H9 (cell line): ENCODE measurements at regions not wholly inside any gene's neighbourhood (a gene's known extent, or its start where the extent isn't known, plus 50 kb on each side); places are given as distances from the start of the nearest gene placed in this dataset.

Experiments
- DNase-seq: peaks from one replicate; pipeline ENCODE4 v3.0.0-alpha.2; 2017
- H2AFZ ChIP-seq: one replicate; pipeline ENCODE4 v1.6.1; 2013; ENCODE audit warnings: mild to moderate bottlenecking, low read length, control low read depth, moderate library complexity
- H2AK5ac ChIP-seq: 2 replicates; pipeline ENCODE4 v1.6.1; 2013; ENCODE audit warnings: low read length, control low read depth, mixed read lengths; ENCODE audit not compliant: insufficient read length
- H2BK120ac ChIP-seq: one replicate; pipeline ENCODE4 v1.6.1; 2013; ENCODE audit warnings: low read depth, mild to moderate bottlenecking, low read length, control low read depth, inconsistent platforms; ENCODE audit not compliant: poor library complexity, severe bottlenecking
- H2BK12ac ChIP-seq: 2 replicates; pipeline ENCODE4 v1.6.1; 2013; ENCODE audit warnings: low read length, control low read depth, mixed read lengths, low read depth; ENCODE audit not compliant: insufficient read length
- H2BK15ac ChIP-seq: 2 replicates; pipeline ENCODE4 v1.6.1; 2013; ENCODE audit warnings: low read depth, low read length, control low read depth
- H2BK20ac ChIP-seq: one replicate; pipeline ENCODE4 v1.6.1; 2013; ENCODE audit warnings: low read depth, mild to moderate bottlenecking, low read length, control low read depth, inconsistent platforms; ENCODE audit not compliant: poor library complexity, severe bottlenecking
- H2BK5ac ChIP-seq: 2 replicates; pipeline ENCODE4 v1.6.1; 2013; ENCODE audit warnings: low read length, control low read depth, mixed read lengths; ENCODE audit not compliant: insufficient read length
- H3K14ac ChIP-seq: 2 replicates; pipeline ENCODE4 v1.6.1; 2013; ENCODE audit warnings: low read length, control low read depth; ENCODE audit not compliant: insufficient read depth
- H3K18ac ChIP-seq: 2 replicates; pipeline ENCODE4 v1.6.1; 2013; ENCODE audit warnings: low read depth, mild to moderate bottlenecking, mixed read lengths, low read length, control low read depth; ENCODE audit not compliant: insufficient read length
- H3K23ac ChIP-seq: 2 replicates; pipeline ENCODE4 v1.6.1; 2013; ENCODE audit warnings: low read length, control low read depth, mixed read lengths, low read depth; ENCODE audit not compliant: insufficient read length
- H3K23me2 ChIP-seq: 2 replicates; pipeline ENCODE4 v1.6.1; 2013; ENCODE audit warnings: low read depth, mild to moderate bottlenecking, mixed read lengths, low read length, control low read depth; ENCODE audit not compliant: insufficient read length, poor library complexity, severe bottlenecking
- H3K27ac ChIP-seq: 2 replicates; pipeline ENCODE4 v1.5.1; 2013; ENCODE audit warnings: low read length, control low read depth, mixed read lengths, low read depth; ENCODE audit not compliant: insufficient read length
- H3K27me3 ChIP-seq: 2 replicates; pipeline ENCODE4 v1.6.1; 2013; ENCODE audit warnings: low read length, control low read depth, inconsistent platforms; ENCODE audit not compliant: insufficient read depth
- H3K4ac ChIP-seq: 2 replicates; pipeline ENCODE4 v1.6.1; 2013; ENCODE audit warnings: low read depth, mild to moderate bottlenecking, control low read depth, inconsistent platforms, low read length, moderate library complexity
- H3K4me1 ChIP-seq: 2 replicates; pipeline ENCODE4 v1.6.1; 2013; ENCODE audit warnings: low read length, control low read depth, inconsistent platforms; ENCODE audit not compliant: insufficient read depth
- H3K4me2 ChIP-seq: 2 replicates; pipeline ENCODE4 v1.6.1; 2013; ENCODE audit warnings: low read length, control low read depth, mixed read lengths; ENCODE audit not compliant: insufficient read length, insufficient read depth
- H3K56ac ChIP-seq: 2 replicates; pipeline ENCODE4 v1.6.1; 2013; ENCODE audit warnings: low read depth, mild to moderate bottlenecking, mixed read lengths, low read length, control low read depth; ENCODE audit not compliant: insufficient read length
- H3K79me1 ChIP-seq: 2 replicates; pipeline ENCODE4 v1.6.1; 2013; ENCODE audit warnings: low read depth, mild to moderate bottlenecking, moderate library complexity, low read length, control low read depth, inconsistent platforms; ENCODE audit not compliant: insufficient read depth, poor library complexity, severe bottlenecking
- H3K79me2 ChIP-seq: 2 replicates; pipeline ENCODE4 v1.6.1; 2013; ENCODE audit warnings: low read length, control low read depth, inconsistent platforms; ENCODE audit not compliant: insufficient read depth
- H3K9ac ChIP-seq: 2 replicates; pipeline ENCODE4 v1.6.1; 2013; ENCODE audit warnings: low read length, control low read depth, mixed read lengths; ENCODE audit not compliant: insufficient read length; ENCODE audit errors: extremely low read depth
- H3K9me3 ChIP-seq: one replicate; pipeline ENCODE4 v1.6.1; 2013; ENCODE audit warnings: low read depth, low read length, inconsistent platforms; ENCODE audit not compliant: control insufficient read depth
- H3T11ph ChIP-seq: one replicate; pipeline ENCODE4 v1.6.1; 2013; ENCODE audit warnings: mild to moderate bottlenecking, low read length, control low read depth, inconsistent platforms
- H4K20me1 ChIP-seq: one replicate; pipeline ENCODE4 v1.6.1; 2013; ENCODE audit not compliant: control insufficient read depth, insufficient read length, insufficient read depth
- H4K5ac ChIP-seq: 2 replicates; pipeline ENCODE4 v1.6.1; 2013; ENCODE audit warnings: low read depth, mild to moderate bottlenecking, mixed read lengths, low read length, control low read depth; ENCODE audit not compliant: insufficient read length
- H4K8ac ChIP-seq: replicated peaks from 2 replicates; pipeline ENCODE4 v1.6.1; 2013; ENCODE audit warnings: low read length, control low read depth, mixed read lengths, low read depth; ENCODE audit not compliant: insufficient read length
- H4K91ac ChIP-seq: 2 replicates; pipeline ENCODE4 v1.6.1; 2013; ENCODE audit warnings: low read depth, mild to moderate bottlenecking, moderate library complexity, mixed read lengths, low read length, control low read depth; ENCODE audit not compliant: insufficient read length
- H3K27ac Mint-ChIP-seq, 3 experiments: 2 replicates in 2 of 3; 3 replicates in 1 of 3; pipeline ENCODE4 v1.8.0; 2020 to 2021; ENCODE audit warnings: mixed read lengths in 3 of 3, mild to moderate bottlenecking in 1 of 3, moderate library complexity in 1 of 3
- H3K27me3 Mint-ChIP-seq: 2 replicates; pipeline ENCODE4 v1.8.0; 2021; ENCODE audit warnings: low read depth, mild to moderate bottlenecking, moderate library complexity, mixed read lengths
- H3K36me3 Mint-ChIP-seq, 3 experiments: 2 replicates in 2 of 3; 3 replicates in 1 of 3; pipeline ENCODE4 v1.8.0; 2020 to 2021; ENCODE audit warnings: low read depth in 3 of 3, mixed read lengths in 3 of 3; ENCODE audit not compliant: insufficient read depth in 1 of 3
- H3K4me1 Mint-ChIP-seq, 2 experiments: 2 replicates each; pipeline ENCODE4 v1.8.0; 2020; ENCODE audit warnings: mixed read lengths in 2 of 2
- H3K4me3 Mint-ChIP-seq, 2 experiments: 2 replicates in 1 of 2; 3 replicates in 1 of 2; pipeline ENCODE4 v1.8.0; 2020 to 2021; ENCODE audit warnings: mild to moderate bottlenecking in 2 of 2, mixed read lengths in 2 of 2, moderate library complexity in 1 of 2
- H3K9me3 Mint-ChIP-seq, 2 experiments: 2 replicates in 1 of 2; 3 replicates in 1 of 2; pipeline ENCODE4 v1.8.0; 2020; ENCODE audit warnings: mild to moderate bottlenecking in 2 of 2, mixed read lengths in 2 of 2, moderate library complexity in 1 of 2
- CTCF ChIP-seq: fragments of 200-600 bp; sonication (generic); conservative IDR thresholded peaks from 3 replicates; pipeline ENCODE4 v1.8.0; 2021; ENCODE audit warnings: antibody characterized with exemption, mild to moderate bottlenecking
- WGBS: extraction: QIAGEN DNeasy Blood & Tissue Kit; methylation state at CpG from one replicate; pipeline ENCODE4 v1.1.7; 2013; ENCODE audit warnings: missing lambda C conversion rate, low lambda C conversion rate, mixed read lengths; ENCODE audit not compliant: insufficient read length; ENCODE audit errors: extremely low coverage; 5-methylcytosine and 5-hydroxymethylcytosine counted together

DNA sequence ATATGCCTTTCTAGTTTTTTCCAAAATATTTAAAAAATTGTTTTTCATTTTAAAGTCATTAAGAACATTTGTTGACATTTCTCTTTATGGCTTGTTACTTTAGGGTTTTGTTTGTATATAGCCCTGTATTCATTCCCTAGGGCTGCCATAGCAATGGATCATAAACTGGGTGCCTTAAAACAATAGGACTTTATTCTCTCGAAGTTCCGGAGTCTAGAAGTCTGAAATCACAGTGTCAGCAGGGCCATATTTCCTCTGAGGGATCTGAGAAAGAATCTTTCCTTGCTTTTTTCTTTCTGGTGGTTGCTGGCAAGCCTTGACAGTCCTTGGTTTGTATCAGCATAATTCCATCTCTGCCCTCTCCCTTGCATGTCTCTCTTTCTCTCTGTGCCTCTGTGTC, 63.4 kb upstream of the CADPS start:
- Histone ChIP-seq H4K20me1 (no peaks in the 10 kb centered on the region), H3K14ac (no peak overlapping the region), H3K4ac (no peak overlapping the region), H2BK15ac (no peak overlapping the region), H3K18ac (no peak overlapping the region), H2AFZ (no peak overlapping the region), H3K27ac (no peak overlapping the region), H3K79me1 (no peaks in the 10 kb centered on the region), H3K9ac (no peak overlapping the region), H3K23ac (no peak overlapping the region), H3K9me3 (no peaks in the 10 kb centered on the region), H3T11ph (no peak overlapping the region), H3K4me1 (peaks cover 5% of the 10 kb centered on the region; the same call in 1 of the 2 replicates), H3K23me2 (no peaks in the 10 kb centered on the region), H3K56ac (no peak overlapping the region), H2BK12ac (no peak overlapping the region), H4K91ac (no peak overlapping the region), H3K27me3 (no peaks in the 10 kb centered on the region), H2AK5ac (no peak overlapping the region), H3K79me2 (no peaks in the 10 kb centered on the region), H2BK20ac (no peak overlapping the region), H4K8ac (no peak overlapping the region), H2BK120ac (no peak overlapping the region), H4K5ac (no peak overlapping the region), H3K4me2 (no peak overlapping the region), H2BK5ac (no peak overlapping the region)
- Mint-ChIP-seq H3K27ac (no peak overlapping the region), H3K9me3 (peaks cover 10 to 11% of the 10 kb centered on the region in 2 experiments), H3K27me3 (no peaks in the 10 kb centered on the region), H3K4me3 (no peak overlapping the region), H3K4me1 (peaks cover 12 to 13% of the 10 kb centered on the region in 2 experiments), H3K36me3 (peaks cover 2 to 12% (median 6%) of the 10 kb centered on the region in 3 experiments; a peak in 4 of 7 replicates)
- no peak for TF ChIP-seq CTCF
- no peak for DNase-seq
- WGBS, result no CpG with 5 or more reads among the region's 2 CpGs
